Forelimb muscle (tissue), 1 donor: ENCODE measurements at regions not wholly inside any gene's neighbourhood (a gene's known extent, or its start where the extent isn't known, plus 50 kb on each side); places are given as distances from the start of the nearest gene placed in this dataset.
"Not testable (repeated sequence)": the region's sequence is repeated elsewhere in the genome, so short reads cannot be mapped to it uniquely, and the experiment has no call there.

Experiments
- DNase-seq: peaks from one replicate; pipeline ENCODE4 v3.0.0-alpha.2; 2013; ENCODE audit warnings: low read depth

GRCh38 chrX:25819879-25820278, 318.3 kb upstream of the MAGEB18 start:
- DNase-seq, result no peak

- no peak for DNase-seq
Observed at GRCh38 chrX:25851141-25851540, 287.0 kb upstream of the MAGEB18 start.

- no peak for DNase-seq
Observed at GRCh38 chrX:25853002-25853479, 285.1 kb upstream of the MAGEB18 start.

- DNase-seq, result no peak
Observed at GRCh38 chrX:25858273-25858880, 279.8 kb upstream of the MAGEB18 start.

GRCh38 chrX:25860322-25860721, 277.8 kb upstream of the MAGEB18 start:
- DNase-seq, result no peak

GRCh38 chrX:25869761-25870160, 268.4 kb upstream of the MAGEB18 start:
- DNase-seq, result no peak

- no peak for DNase-seq
Observed at GRCh38 chrX:25872786-25873185, 265.4 kb upstream of the MAGEB18 start.

GRCh38 chrX:25873196-25873595, 264.9 kb upstream of the MAGEB18 start:
- no peak for DNase-seq

GRCh38 chrX:25878806-25879205, 259.3 kb upstream of the MAGEB18 start:
- DNase-seq, result no peak

- DNase-seq, result not testable (repeated sequence)
Observed at GRCh38 chrX:25882503-25882902, 255.6 kb upstream of the MAGEB18 start.

GRCh38 chrX:25897758-25898157, 240.4 kb upstream of the MAGEB18 start:
- DNase-seq, result no peak

GRCh38 chrX:25905728-25906127, 232.4 kb upstream of the MAGEB18 start:
- not testable (repeated sequence) for DNase-seq

GRCh38 chrX:25925946-25926345, 212.2 kb upstream of the MAGEB18 start:
- no peak for DNase-seq

- DNase-seq, result no peak
Observed at GRCh38 chrX:25928316-25928715, 209.8 kb upstream of the MAGEB18 start.

- DNase-seq, result no peak
Observed at GRCh38 chrX:25941087-25941486, 197.1 kb upstream of the MAGEB18 start.

GRCh38 chrX:25941559-25942250, 196.4 kb upstream of the MAGEB18 start:
- DNase-seq, result no peak

- DNase-seq, result no peak
Observed at GRCh38 chrX:25968920-25969319, 169.2 kb upstream of the MAGEB18 start.

- no peak for DNase-seq
Observed at GRCh38 chrX:25976683-25977310, 161.3 kb upstream of the MAGEB18 start.

- no peak for DNase-seq
Observed at GRCh38 chrX:25998687-25999086, 139.5 kb upstream of the MAGEB18 start.

- no peak for DNase-seq
Observed at GRCh38 chrX:26007462-26007861, 130.7 kb upstream of the MAGEB18 start.

GRCh38 chrX:26008042-26008441, 130.1 kb upstream of the MAGEB18 start:
- no peak for DNase-seq

- no peak for DNase-seq
Observed at GRCh38 chrX:26008691-26009090, 129.5 kb upstream of the MAGEB18 start.

GRCh38 chrX:26019386-26019785, 118.8 kb upstream of the MAGEB18 start:
- no peak for DNase-seq
